GM18951 (cell line): ENCODE measurements at regions not wholly inside any gene's neighbourhood (a gene's known extent, or its start where the extent isn't known, plus 50 kb on each side); places are given as distances from the start of the nearest gene placed in this dataset.

Source experiments
- POLR2A ChIP-seq: IDR thresholded peaks from 4 replicates; pipeline ENCODE4 v1.6.1; 2011; ENCODE audit warnings: mild to moderate bottlenecking; ENCODE audit not compliant: insufficient read length, insufficient read depth; ENCODE audit errors: extremely low read depth
- in situ Hi-C: fragments of 300-500 bp; cut with MboI; formaldehyde crosslinking; loops from one replicate; pipeline ENCODE4 v1.12.0; 2022; ENCODE audit warnings: low sequenced_read_pairs, mixed read lengths, inconsistent platforms; ENCODE audit not compliant: unreplicated experiment

GRCh38 chr7:17689361-17689902 is 250.9 kb downstream of the SNX13 start:
- in situ Hi-C loops = loop anchor here (25.0 kb wide), 1 partner anchor 648 kb away; no protein-coding TSS in a partner anchor

GRCh38 chr7:17690030-17690429 is 250.3 kb downstream of the SNX13 start:
- TF ChIP-seq POLR2A = no peak
- in situ Hi-C loops = loop anchor here (25.0 kb wide), 1 partner anchor 647 kb away; no protein-coding TSS in a partner anchor

More at GRCh38 chr7:17689361-17689902, 250.9 kb downstream of the SNX13 start:
- TF ChIP-seq POLR2A = no peak

DNA sequence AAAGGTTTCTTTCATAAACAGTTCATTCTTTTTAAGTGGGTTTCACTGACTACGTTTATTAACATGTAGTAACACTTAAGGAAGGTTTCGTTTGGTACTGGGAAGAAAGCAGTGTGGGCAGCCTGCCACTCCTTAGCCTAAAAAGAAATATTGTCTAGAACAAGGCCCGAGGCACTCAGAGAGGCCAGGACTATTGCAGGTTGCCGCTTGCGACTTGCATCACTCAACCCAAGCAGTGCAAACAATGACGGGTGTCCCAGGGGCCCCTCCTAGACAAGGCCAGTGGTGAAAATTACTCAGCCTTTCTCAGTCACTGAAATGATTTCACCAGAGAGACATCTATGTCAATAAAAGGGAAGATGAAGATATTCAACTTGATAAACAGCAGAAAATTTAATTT is 243.9 kb downstream of the SNX13 start:
- no peak for TF ChIP-seq POLR2A
- in situ Hi-C loops = loop anchor here (25.0 kb wide), 1 partner anchor 641 kb away; no protein-coding TSS in a partner anchor

GRCh38 chr7:17697128-17697881 is 243.0 kb downstream of the SNX13 start:
- TF ChIP-seq POLR2A = no peak
- in situ Hi-C loops = loop anchor here (25.0 kb wide), 1 partner anchor 640 kb away; no protein-coding TSS in a partner anchor

DNA sequence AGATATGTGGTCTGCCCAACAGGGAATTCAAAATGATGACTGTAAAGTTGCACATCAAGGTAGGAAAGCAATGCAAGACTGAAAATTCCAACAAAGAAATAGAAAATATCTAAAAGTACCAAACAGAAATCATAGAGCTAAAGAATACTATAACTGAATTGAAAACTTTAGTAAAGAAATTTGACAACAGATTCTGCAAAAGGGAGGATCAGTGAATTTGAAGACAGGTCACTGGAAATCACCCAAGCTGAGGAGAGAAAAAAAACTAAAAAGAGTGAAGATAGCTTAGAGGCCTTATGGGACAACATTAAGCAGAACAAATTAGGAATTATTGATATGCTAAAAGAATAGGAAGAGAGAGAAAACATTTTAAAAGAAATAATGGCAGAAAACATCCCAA is 240.6 kb downstream of the SNX13 start:
- in situ Hi-C loops = loop anchor here (25.0 kb wide), 1 partner anchor 638 kb away; no protein-coding TSS in a partner anchor
- no peak for TF ChIP-seq POLR2A

DNA sequence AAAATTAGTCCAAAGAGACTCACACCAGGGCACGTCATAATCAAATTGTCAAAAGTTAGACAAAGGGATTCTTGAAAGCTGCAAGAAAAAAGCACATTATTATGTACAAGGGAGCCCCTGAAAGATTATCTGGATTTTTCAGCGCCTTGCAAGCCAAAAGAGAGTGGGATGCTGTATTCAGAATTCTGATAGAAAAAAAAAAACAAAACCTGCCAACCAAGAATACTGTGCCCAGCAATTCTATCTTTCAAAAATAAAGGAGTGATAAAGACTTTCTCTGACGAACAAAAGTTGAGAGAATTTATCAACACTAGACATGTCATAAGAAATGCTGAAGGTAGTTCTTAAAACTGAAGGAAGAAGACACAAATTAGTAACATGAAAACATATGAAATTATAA is 240.2 kb downstream of the SNX13 start:
- in situ Hi-C loops = no loop called here
- TF ChIP-seq POLR2A = no peak

DNA sequence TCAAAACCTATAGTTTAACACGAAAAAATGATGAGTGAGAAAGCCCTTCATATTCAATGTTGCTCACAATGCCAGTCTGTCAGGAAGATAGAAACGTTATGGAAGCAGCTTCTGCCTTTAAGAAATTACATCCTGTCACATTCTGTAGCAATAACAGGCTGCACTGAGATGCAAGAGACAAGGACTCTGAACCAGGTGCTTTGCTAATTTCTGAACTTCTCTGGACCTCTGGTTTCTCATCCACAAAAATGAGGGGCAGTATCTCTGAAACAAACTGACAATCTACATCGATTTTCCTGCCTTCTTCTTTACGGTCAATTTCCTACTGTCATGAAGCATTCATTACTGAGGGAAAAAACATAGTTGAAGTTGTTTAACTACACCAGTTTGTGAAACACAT is 234.0 kb downstream of the SNX13 start:
- no peak for TF ChIP-seq POLR2A

DNA sequence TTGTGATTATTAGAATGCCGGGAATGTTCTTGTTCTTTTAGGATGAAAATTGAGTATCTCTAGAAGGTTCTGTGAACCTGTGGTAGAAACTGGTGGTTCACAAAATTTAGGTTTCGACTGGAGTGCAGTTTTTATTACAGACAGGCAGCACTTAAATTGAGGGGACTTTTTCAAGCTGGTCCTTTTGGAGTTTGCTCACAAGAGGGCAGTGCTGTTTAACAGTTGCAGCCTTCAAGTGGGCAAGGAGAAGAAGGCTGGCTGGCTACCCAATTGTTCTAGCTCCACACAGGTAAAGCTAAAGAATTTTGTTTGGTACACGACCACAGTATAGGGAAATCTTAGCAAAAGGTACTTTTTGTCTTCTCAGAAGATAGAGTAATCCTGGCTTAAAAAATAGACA is 233.6 kb downstream of the SNX13 start:
- TF ChIP-seq POLR2A = no peak
- in situ Hi-C loops = no loop called here

More for the DNA sequence above, 234.0 kb downstream of the SNX13 start:
- in situ Hi-C loops = no loop called here

DNA sequence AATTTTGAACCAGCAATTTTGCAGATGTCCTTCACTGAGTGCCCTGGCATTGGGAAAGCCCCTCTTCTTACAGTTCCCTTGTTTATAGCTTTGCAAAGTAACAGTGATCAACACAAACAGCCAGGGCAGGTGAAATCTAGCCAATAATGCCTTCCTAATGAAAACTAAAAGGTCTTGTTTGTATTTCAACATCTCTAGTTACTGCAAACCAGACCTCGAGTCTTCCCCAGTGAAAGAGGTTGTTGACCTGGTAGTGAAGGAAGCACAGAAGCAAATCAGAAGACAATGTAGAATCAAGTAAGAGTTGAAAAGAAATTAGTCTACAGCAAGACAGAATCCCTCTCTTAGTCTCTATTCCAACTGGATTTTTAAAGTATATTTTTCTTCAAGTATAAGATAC is 231.2 kb downstream of the SNX13 start:
- no peak for TF ChIP-seq POLR2A
- in situ Hi-C loops = no loop called here

DNA sequence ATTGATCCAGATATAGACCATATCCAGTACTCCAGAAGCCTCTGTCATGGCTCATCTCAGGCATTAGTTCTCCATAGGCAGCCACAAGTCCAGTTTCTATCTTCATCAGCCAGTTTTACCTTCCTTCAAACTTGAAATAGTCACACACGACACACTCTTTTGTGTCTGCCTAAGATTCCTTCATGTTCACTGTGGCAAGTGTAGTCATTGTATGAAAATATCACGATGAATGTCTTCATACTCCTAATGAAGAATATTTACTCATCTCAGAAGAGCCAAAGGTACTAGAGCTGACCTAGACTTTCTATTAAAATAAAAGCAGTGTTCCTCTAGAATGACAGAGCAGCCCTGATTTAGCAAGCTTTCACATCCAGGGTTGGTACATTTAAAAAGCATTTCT is 230.7 kb downstream of the SNX13 start:
- in situ Hi-C loops = no loop called here
- no peak for TF ChIP-seq POLR2A

GRCh38 chr7:17710312-17710711 is 230.0 kb downstream of the SNX13 start:
- in situ Hi-C loops = no loop called here

GRCh38 chr7:17713584-17713983 is 226.7 kb downstream of the SNX13 start:
- in situ Hi-C loops = no loop called here
- no peak for TF ChIP-seq POLR2A

More at GRCh38 chr7:17710312-17710711, 230.0 kb downstream of the SNX13 start:
- no peak for TF ChIP-seq POLR2A

DNA sequence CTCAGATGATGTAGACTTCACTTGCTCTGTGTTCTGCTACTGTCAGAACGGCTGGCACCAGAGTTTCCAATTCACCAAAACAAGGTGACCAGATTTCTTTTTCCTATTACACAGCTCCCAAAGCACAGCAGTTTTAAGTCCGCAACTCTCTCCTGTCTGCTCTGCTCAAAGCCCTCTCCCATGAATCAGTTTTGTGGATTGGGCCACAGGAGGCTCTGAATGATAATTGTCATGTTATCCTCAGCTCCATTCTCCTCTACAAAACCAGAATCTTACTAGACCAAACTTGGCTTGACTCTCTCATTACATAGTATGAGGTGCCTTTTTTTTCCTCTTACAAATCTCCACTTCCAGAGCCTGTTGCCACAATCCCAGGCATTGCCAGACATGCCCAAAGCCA is 223.5 kb downstream of the SNX13 start:
- no peak for TF ChIP-seq POLR2A
- in situ Hi-C loops = no loop called here

- no peak for TF ChIP-seq POLR2A
- in situ Hi-C loops = no loop called here
These were observed 220.3 kb downstream of the SNX13 start for GRCh38 chr7:17719998-17720397.
